ENCODE measurements at regions not wholly inside any gene's neighbourhood (a gene's known extent, or its start where the extent isn't known, plus 50 kb on each side); places are given as distances from the start of the nearest gene placed in this dataset.

DNA sequence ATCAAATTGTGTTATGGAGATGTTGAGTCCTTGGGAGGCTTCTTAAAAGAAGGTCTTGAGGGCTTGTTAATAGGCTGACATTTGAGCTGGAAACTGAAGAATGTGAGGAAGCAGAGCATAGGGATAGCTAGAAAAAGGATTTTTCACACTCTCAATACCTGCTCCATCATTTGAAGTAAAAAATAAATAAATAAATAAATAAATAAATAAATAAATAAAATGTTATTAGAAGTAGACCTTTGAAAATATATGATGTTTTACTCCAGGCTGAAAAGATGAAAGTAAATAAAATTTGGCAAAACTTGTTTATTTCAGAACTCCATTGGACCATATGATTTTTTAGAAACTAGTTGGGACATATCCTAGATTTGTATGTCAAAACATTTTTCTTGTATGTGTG lies 1757.8 kb upstream of the TENM3 start:
- no peak for DNase-seq

GRCh38 chr4:180486342-180486741 lies 1756.9 kb upstream of the TENM3 start:
- no peak for DNase-seq

DNA sequence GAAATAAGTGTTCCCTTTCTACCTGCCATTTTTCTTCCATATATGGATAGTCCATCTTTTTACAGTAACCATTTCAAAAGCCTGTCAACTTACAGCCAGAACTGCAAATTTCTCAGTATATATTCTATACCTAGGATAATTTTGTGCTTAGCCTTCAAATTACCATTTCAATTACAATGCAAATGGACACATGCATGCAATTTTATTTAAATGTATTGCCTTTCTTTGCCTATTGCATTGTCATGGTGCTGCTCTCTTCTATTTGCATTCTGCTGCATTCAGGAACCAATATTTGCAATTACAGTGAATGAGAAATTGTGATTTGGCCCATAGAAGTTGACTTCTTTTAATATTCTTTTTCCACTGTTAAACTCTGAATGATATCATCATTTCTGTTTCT lies 1753.4 kb upstream of the TENM3 start:
- DNase-seq: no peak

GRCh38 chr4:180491210-180491609 lies 1752.0 kb upstream of the TENM3 start:
- no peak for DNase-seq

GRCh38 chr4:180493299-180493698 lies 1749.9 kb upstream of the TENM3 start:
- no peak for DNase-seq

- DNase-seq: no peak
These were observed 1743.0 kb upstream of the TENM3 start for GRCh38 chr4:180500154-180500553.

GRCh38 chr4:180512801-180513475 lies 1730.3 kb upstream of the TENM3 start:
- DNase-seq: no peak

- DNase-seq: no peak
These were observed 1724.3 kb upstream of the TENM3 start for GRCh38 chr4:180518906-180519305.

GRCh38 chr4:180521181-180521580 lies 1722.0 kb upstream of the TENM3 start:
- no peak for DNase-seq

DNA sequence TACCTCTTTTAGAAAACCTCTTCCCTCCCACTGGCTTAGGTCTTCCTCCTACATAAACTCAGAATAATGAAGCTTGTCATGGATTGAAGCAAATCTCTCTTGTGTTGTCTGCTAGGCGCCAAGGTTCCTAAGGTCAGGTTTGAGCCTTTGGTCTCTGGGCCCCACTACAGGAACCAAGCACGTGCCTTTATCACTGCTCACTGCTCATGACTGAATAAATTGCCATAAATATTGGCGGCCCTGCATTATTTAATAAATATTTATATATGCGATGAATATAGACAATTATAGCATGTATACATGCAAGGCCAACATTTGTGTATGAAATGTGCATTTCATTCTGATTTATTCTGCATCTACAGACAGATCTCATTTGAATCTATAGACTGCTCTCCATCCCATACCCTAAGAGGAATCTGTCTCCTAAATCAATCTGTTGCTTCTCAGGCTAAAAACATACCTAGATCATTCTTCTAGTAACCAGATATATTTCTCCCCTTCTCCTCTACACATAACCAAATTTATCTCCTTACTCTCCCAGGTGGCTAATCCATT lies 1717.6 kb upstream of the TENM3 start:
- DNase-seq: no peak

DNA sequence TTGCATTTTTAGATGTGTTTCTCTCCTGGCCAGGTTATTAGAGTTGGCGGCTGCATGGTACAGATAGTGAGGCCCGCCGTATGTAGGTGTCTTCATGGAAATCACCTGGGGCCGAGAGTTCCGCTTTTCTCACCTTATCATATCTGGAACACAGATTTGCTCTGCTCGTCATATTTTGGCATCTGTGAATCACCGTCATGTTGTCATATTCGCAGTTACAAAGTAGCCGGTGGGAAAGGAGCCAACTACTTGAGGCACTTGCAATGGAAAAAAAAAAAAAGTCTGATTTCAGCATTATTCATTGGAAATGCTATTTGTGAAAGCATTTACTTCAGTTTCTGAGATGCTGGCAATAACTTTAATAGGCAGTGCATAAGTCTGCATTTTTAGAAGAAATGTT lies 1715.2 kb upstream of the TENM3 start:
- no peak for DNase-seq

DNA sequence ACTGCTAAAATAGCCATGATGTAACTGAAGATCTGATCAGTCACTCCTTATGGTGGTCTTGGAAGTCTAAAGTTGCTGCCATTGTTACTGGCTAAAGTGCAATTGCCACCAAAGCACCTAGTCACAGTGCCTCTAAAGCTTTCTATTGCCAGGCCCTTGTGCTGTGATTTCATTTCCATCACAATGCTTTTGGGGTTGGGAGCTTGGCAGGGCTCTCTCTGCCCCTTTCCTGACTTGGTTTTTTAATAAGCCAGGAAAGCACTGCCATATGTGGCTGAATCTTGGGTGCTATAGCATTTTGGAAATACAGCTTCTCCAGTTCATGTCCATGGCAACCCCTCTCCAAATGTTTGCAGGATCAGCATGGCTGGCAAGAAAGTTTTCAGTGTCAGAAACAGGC lies 1712.4 kb upstream of the TENM3 start:
- DNase-seq: no peak

- no peak for DNase-seq
These were observed 1710.5 kb upstream of the TENM3 start for GRCh38 chr4:180532691-180533090.

GRCh38 chr4:180538384-180539057 lies 1704.7 kb upstream of the TENM3 start:
- DNase-seq: no peak

DNA sequence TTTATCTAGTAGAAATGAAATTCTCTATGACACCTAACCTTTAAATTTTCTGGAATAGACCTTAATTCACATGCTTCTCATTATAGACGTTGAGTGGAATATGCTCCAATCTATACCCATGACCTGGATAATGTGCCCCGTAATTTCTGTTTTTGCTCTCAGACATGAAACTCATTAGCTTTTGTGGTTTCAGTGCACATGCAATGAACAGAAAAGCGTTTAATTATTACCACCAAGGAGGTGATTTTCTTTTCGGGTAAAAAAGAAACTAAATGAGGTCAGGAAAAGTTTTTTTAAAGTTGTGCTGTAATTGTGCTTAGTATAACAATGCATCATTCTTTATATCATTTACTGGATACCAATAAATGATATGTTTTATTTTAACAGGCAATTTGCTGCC lies 1703.9 kb upstream of the TENM3 start:
- DNase-seq: no peak

GRCh38 chr4:180541678-180542077 lies 1701.5 kb upstream of the TENM3 start:
- DNase-seq: no peak

DNA sequence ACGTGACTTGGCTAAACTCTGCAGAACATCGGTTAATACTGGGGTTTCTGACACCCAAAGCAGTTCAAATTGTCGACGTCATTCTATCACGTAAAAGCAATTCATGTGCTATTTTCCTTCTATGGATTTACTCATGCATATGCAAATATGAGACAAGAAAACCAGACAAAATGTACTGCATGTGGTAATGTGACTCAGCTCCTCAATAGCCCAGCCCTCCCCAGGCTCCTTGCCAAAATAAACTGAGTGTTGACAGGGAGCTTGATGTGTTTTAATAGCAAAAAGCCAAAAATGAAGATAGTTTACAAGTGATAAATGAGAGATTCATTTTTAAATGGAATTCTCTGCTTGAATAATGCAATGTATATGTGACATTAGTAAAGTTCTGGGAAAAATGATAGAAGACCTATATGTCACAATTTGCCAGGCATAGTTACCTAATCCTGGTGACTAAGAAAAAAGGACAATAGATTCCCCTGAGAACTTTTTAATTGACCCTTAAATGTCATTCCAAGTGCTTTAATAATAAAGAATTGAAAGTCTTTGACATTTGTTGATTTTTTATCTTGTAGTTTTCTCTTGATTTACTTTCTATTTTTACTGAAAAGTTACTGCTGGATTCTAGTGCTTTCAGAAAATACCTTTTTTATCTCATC lies 1700.6 kb upstream of the TENM3 start:
- no peak for DNase-seq

GRCh38 chr4:180550106-180550505 lies 1693.1 kb upstream of the TENM3 start:
- DNase-seq: no peak

GRCh38 chr4:180557348-180557747 lies 1685.9 kb upstream of the TENM3 start:
- no peak for DNase-seq

- no peak for DNase-seq
These were observed 1685.3 kb upstream of the TENM3 start for GRCh38 chr4:180557950-180558349.

DNA sequence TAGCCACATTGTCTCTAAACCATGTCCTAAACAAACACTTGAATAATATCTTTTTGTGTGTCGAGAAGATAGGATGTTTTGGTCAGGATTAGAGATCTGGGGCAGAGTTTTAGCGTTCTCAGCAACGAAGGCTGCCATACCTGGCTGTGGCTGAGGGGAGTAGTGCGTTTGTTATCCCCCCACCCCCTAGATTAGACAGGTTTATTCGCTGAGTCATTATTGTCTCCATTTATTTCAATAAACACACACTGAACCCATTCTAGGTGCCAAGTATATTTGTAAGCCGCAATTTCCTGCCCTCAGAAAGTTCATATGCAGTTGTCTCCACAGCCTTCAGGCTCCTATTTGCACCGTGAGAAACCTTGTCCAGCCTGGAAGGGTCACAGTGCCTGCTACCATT lies 1684.8 kb upstream of the TENM3 start:
- no peak for DNase-seq

DNA sequence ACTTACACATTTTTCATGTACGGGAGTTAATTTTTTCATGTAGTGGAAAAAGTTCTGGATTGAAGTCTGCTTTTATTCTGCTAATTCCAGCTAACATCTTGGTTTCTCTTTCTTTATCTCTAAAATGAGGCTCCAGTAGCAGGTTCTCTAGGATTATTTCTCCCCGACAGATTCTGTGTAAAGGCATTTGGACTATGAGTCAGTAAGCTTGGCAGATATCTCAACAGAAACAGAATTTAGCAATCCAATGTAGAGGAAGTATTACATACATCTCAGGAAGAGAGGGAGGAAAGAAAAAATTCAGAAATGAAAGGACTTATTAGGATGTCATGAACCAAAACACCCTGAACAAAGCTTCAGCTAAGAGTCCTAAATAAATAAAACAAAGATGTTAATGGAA lies 1682.3 kb upstream of the TENM3 start:
- DNase-seq: no peak

DNA sequence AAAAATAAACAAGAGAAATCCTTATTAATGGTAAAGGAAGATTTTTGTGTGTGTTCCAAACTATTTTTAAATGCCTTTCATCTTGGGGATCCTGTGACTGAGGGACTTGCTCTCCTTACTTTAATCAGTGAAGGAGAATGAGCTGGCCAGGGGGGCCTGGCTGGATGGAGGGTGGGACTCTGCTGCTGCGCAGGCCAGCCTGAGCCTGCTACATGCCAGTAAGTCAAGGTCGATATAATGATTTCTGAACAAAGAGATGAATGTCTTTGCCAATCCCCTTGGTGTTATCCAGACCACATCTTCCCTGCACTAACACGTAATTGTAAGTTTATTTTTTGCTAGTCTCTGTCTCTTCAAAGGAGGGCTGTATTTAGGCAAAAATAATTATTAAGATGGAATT lies 1679.2 kb upstream of the TENM3 start:
- no peak for DNase-seq

- DNase-seq: no peak
These were observed 1678.8 kb upstream of the TENM3 start for GRCh38 chr4:180564448-180564847.

Measured in activated CD4-positive, alpha-beta T cell treated with anti-CD3 and anti-CD28 coated beads, Interleukin-2, amount 50 U/mL, for 16 hours (primary cell).